Smooth muscle cell (in vitro differentiated cells): ENCODE measurements at regions not wholly inside any gene's neighbourhood (a gene's known extent, or its start where the extent isn't known, plus 50 kb on each side); places are given as distances from the start of the nearest gene placed in this dataset.

Experiments used
- DNase-seq: peaks from one replicate; lab custom pipeline; 2025; ENCODE audit not compliant: unreplicated experiment; lab: John Stamatoyannopoulos, UW
- H2AFZ ChIP-seq: fragments of 200-600 bp; sonication (generic); 2 replicates; pipeline ENCODE4 v1.6.0; 2016; ENCODE audit warnings: antibody characterized with exemption, low read depth, mild to moderate bottlenecking
- H3F3A ChIP-seq: fragments of 200-600 bp; sonication (generic); 2 replicates; pipeline ENCODE4 v1.6.0; 2017; ENCODE audit warnings: antibody characterized with exemption, low read depth
- H3K27ac ChIP-seq: fragments of 200-600 bp; sonication (generic); 2 replicates; pipeline ENCODE4 v1.5.1; 2016; ENCODE audit warnings: low read depth, mild to moderate bottlenecking
- H3K27me3 ChIP-seq: fragments of 200-600 bp; sonication (generic); 2 replicates; pipeline ENCODE4 v1.6.1; 2016; ENCODE audit warnings: low read depth, mild to moderate bottlenecking
- H3K36me3 ChIP-seq: fragments of 200-600 bp; sonication (generic); 2 replicates; pipeline ENCODE4 v1.5.1; 2016; ENCODE audit warnings: low read depth
- H3K4me1 ChIP-seq: fragments of 200-600 bp; sonication (generic); 2 replicates; pipeline ENCODE4 v1.5.1; 2016; ENCODE audit warnings: low read depth
- H3K4me2 ChIP-seq: fragments of 200-600 bp; sonication (generic); 2 replicates; pipeline ENCODE4 v1.6.0; 2016; ENCODE audit warnings: mild to moderate bottlenecking
- H3K4me3 ChIP-seq: fragments of 200-600 bp; sonication (generic); 2 replicates; pipeline ENCODE4 v1.5.1; 2016; ENCODE audit warnings: mild to moderate bottlenecking
- H3K79me2 ChIP-seq: fragments of 200-600 bp; sonication (generic); 2 replicates; pipeline ENCODE4 v1.6.0; 2016; ENCODE audit warnings: low read depth, mild to moderate bottlenecking
- H3K9ac ChIP-seq: fragments of 200-600 bp; sonication (generic); 2 replicates; pipeline ENCODE4 v1.6.0; 2016; ENCODE audit warnings: low read depth
- H3K9me3 ChIP-seq: fragments of 200-600 bp; sonication (generic); replicated peaks from 2 replicates; pipeline ENCODE4 v1.5.1; 2016; ENCODE audit warnings: low read depth
- H4K20me1 ChIP-seq: fragments of 200-600 bp; sonication (generic); 2 replicates; pipeline ENCODE4 v1.6.0; 2016; ENCODE audit warnings: low read depth
- CTCF ChIP-seq: fragments of 200-600 bp; sonication (generic); IDR thresholded peaks from 2 replicates; pipeline ENCODE4 v1.5.1; 2017; ENCODE audit warnings: borderline replicate concordance, mild to moderate bottlenecking, antibody characterized with exemption; ENCODE audit not compliant: insufficient read depth, poor library complexity, severe bottlenecking
- WGBS: methylation state at CpG from one replicate; pipeline ENCODE4 v1.1.7; 2016; ENCODE audit warnings: low lambda C conversion rate; 5-methylcytosine and 5-hydroxymethylcytosine counted together

GRCh38 chr15:62436235-62436634 lies 271.1 kb upstream of the C2CD4B start:
- H3K27ac ChIP-seq: no peak overlapping the region
- no peaks in the 10 kb centered on the region for H3K36me3 ChIP-seq
- no peak overlapping the region for H3K4me3 ChIP-seq
- no peaks in the 10 kb centered on the region for H3K27me3 ChIP-seq
- 96% methylated on average over 4 of the region's 4 CpGs for WGBS
- no peaks in the 10 kb centered on the region for H3K9me3 ChIP-seq
- H3K4me1 ChIP-seq: no peaks in the 10 kb centered on the region
- H3F3A ChIP-seq: no peaks in the 10 kb centered on the region
- H3K9ac ChIP-seq: no peak overlapping the region
- no peak overlapping the region for H2AFZ ChIP-seq
- DNase-seq: no peak
- no peak for TF ChIP-seq CTCF
- no peak overlapping the region for H3K4me2 ChIP-seq
- peaks cover 3% of the 10 kb centered on the region for H4K20me1 ChIP-seq
- H3K79me2 ChIP-seq: peaks cover 21% of the 10 kb centered on the region

- no peak for TF ChIP-seq CTCF
- H3K4me1 ChIP-seq: no peaks in the 10 kb centered on the region
- H3K9ac ChIP-seq: no peak overlapping the region
- H3K4me2 ChIP-seq: no peak overlapping the region
- H2AFZ ChIP-seq: no peak overlapping the region
- no peaks in the 10 kb centered on the region for H3K27me3 ChIP-seq
- H3K27ac ChIP-seq: no peak overlapping the region
- no peaks in the 10 kb centered on the region for H3K36me3 ChIP-seq
- no peaks in the 10 kb centered on the region for H3K9me3 ChIP-seq
- H3F3A ChIP-seq: no peaks in the 10 kb centered on the region
- H3K79me2 ChIP-seq: peaks cover 18% of the 10 kb centered on the region
- H3K4me3 ChIP-seq: no peak overlapping the region
- 97% methylated on average over 2 of the region's 2 CpGs for WGBS
- DNase-seq: no peak
- peaks cover 3% of the 10 kb centered on the region for H4K20me1 ChIP-seq
These were observed 272.7 kb upstream of the C2CD4B start for GRCh38 chr15:62437753-62438152.

GRCh38 chr15:62439543-62440016 lies 274.5 kb upstream of the C2CD4B start:
- H3K27me3 ChIP-seq: no peaks in the 10 kb centered on the region
- H3F3A ChIP-seq: no peaks in the 10 kb centered on the region
- H3K79me2 ChIP-seq: peaks cover 17% of the 10 kb centered on the region
- H3K4me3 ChIP-seq: no peak overlapping the region
- H3K9me3 ChIP-seq: no peaks in the 10 kb centered on the region
- H2AFZ ChIP-seq: no peak overlapping the region
- WGBS: 94% methylated on average over 5 of the region's 5 CpGs
- no peak overlapping the region for H3K27ac ChIP-seq
- TF ChIP-seq CTCF: no peak
- DNase-seq: no peak
- no peak overlapping the region for H3K9ac ChIP-seq
- H4K20me1 ChIP-seq: peaks cover 4% of the 10 kb centered on the region
- no peak overlapping the region for H3K4me2 ChIP-seq
- H3K4me1 ChIP-seq: no peaks in the 10 kb centered on the region
- no peaks in the 10 kb centered on the region for H3K36me3 ChIP-seq

- DNase-seq: no peak
- 94% methylated on average over 11 of the region's 11 CpGs for WGBS
- no peak overlapping the region for H3K9ac ChIP-seq
These were observed 275.4 kb upstream of the C2CD4B start for GRCh38 chr15:62440362-62441105.

More at GRCh38 chr15:62440362-62441105, 275.4 kb upstream of the C2CD4B start:
- H3K9me3 ChIP-seq: no peaks in the 10 kb centered on the region
- no peaks in the 10 kb centered on the region for H3K36me3 ChIP-seq
- H3F3A ChIP-seq: no peaks in the 10 kb centered on the region
- peaks cover 17% of the 10 kb centered on the region for H3K79me2 ChIP-seq
- H3K4me2 ChIP-seq: no peak overlapping the region
- no peak overlapping the region for H3K4me3 ChIP-seq
- no peaks in the 10 kb centered on the region for H3K27me3 ChIP-seq
- H4K20me1 ChIP-seq: peaks cover 10% of the 10 kb centered on the region
- no peak overlapping the region for H3K27ac ChIP-seq
- no peak for TF ChIP-seq CTCF
- H2AFZ ChIP-seq: no peak overlapping the region
- no peaks in the 10 kb centered on the region for H3K4me1 ChIP-seq
